AG08395 (cell line): ENCODE measurements at regions not wholly inside any gene's neighbourhood (a gene's known extent, or its start where the extent isn't known, plus 50 kb on each side); places are given as distances from the start of the nearest gene placed in this dataset.
"Not testable (repeated sequence)": the region's sequence is repeated elsewhere in the genome, so short reads cannot be mapped to it uniquely, and the experiment has no call there.

Experiments used
- DNase-seq: peaks from one replicate; pipeline ENCODE4 v3.0.0; 2012; ENCODE audit warnings: mixed read lengths, low spot score

GRCh38 chr2:147182260-147182659, 662.6 kb upstream of the ACVR2A start:
- no peak for DNase-seq

GRCh38 chr2:147181351-147182029, 663.3 kb upstream of the ACVR2A start:
- DNase-seq = no peak

- DNase-seq = peak; percentile 38
These were observed 667.6 kb upstream of the ACVR2A start for GRCh38 chr2:147177071-147177857.

GRCh38 chr2:147174824-147175254, 670.0 kb upstream of the ACVR2A start:
- no peak for DNase-seq

GRCh38 chr2:147173798-147174197, 671.0 kb upstream of the ACVR2A start:
- no peak for DNase-seq

GRCh38 chr2:147173189-147173581, 671.6 kb upstream of the ACVR2A start:
- peak; percentile 80 for DNase-seq

GRCh38 chr2:147172493-147173188, 672.2 kb upstream of the ACVR2A start:
- DNase-seq = no peak

GRCh38 chr2:147171941-147172340, 672.9 kb upstream of the ACVR2A start:
- peak; percentile 56 for DNase-seq

GRCh38 chr2:147170932-147171331, 673.9 kb upstream of the ACVR2A start:
- no peak for DNase-seq

GRCh38 chr2:147165697-147166382, 679.0 kb upstream of the ACVR2A start:
- DNase-seq = no peak

GRCh38 chr2:147164563-147164962, 680.3 kb upstream of the ACVR2A start:
- DNase-seq = no peak

- no peak for DNase-seq
These were observed 683.1 kb upstream of the ACVR2A start for GRCh38 chr2:147161746-147162145.

GRCh38 chr2:147156970-147157369, 687.9 kb upstream of the ACVR2A start:
- DNase-seq = no peak

GRCh38 chr2:147150241-147150635, 694.6 kb upstream of the ACVR2A start:
- no peak for DNase-seq

GRCh38 chr2:147149575-147150240, 695.1 kb upstream of the ACVR2A start:
- DNase-seq = peak; percentile 83

- DNase-seq = no peak
These were observed 697.0 kb upstream of the ACVR2A start for GRCh38 chr2:147147802-147148201.

- no peak for DNase-seq
These were observed 702.9 kb upstream of the ACVR2A start for GRCh38 chr2:147141930-147142329.

GRCh38 chr2:147139732-147140131, 705.1 kb upstream of the ACVR2A start:
- DNase-seq = not testable (repeated sequence)

- no peak for DNase-seq
These were observed 707.1 kb upstream of the ACVR2A start for GRCh38 chr2:147137711-147138110.

GRCh38 chr2:147135376-147135775, 709.5 kb upstream of the ACVR2A start:
- no peak for DNase-seq

- no peak for DNase-seq
These were observed 711.4 kb upstream of the ACVR2A start for GRCh38 chr2:147133286-147133908.
